ENCODE measurements at regions not wholly inside any gene's neighbourhood (a gene's known extent, or its start where the extent isn't known, plus 50 kb on each side); places are given as distances from the start of the nearest gene placed in this dataset.

GRCh38 chr6:140766999-140767398, 1365.7 kb upstream of the GJE1 start:
- TF ChIP-seq ZNF274 (IDR thresholded peaks at IDR 0.05; ENCODE audit: low read depth, low read length): no peak
- TF ChIP-seq YY1 (IDR thresholded peaks at IDR 0.05; ENCODE audit: insufficient read depth, insufficient read length): no peak
- no peak for TF ChIP-seq SUZ12 (IDR thresholded peaks at IDR 0.05; ENCODE audit: extremely low read depth, insufficient read depth, insufficient read length)
